ENCODE measurements at regions not wholly inside any gene's neighbourhood (a gene's known extent, or its start where the extent isn't known, plus 50 kb on each side); places are given as distances from the start of the nearest gene placed in this dataset.
"Not testable (repeated sequence)": the region's sequence is repeated elsewhere in the genome, so short reads cannot be mapped to it uniquely, and the experiment has no call there.

DNA sequence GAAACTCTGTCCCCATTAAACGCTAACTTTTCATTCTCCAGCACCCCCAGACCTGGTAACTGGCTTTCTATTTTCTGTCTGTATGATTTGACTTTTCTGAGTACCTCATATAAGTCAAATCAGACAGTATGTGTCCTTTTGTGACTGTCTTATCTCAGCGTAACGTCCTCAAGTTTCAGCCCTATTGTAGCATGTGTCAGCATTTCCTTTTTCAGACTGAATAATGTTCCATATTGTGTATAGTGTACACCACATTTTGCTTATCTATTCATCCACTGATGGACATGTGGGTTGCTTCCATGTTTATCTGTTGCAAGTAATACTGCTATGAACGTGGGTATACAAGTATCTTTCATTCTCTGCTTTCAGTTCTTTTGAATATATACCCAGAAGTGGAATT is 242.4 kb downstream of the RTP5 start:
- H3K4me3 Mint-ChIP-seq; H3K27me3 Mint-ChIP-seq; H3K9me3 ChIP-seq (ENCODE audit: control insufficient read depth in 2 of 2, low read length in 2 of 2); H3K4me1 ChIP-seq (ENCODE audit: control insufficient read depth, insufficient read depth, low read length, poor library complexity, severe bottlenecking); H3K9me3 Mint-ChIP-seq; H3K36me3 ChIP-seq (ENCODE audit: control insufficient read depth, insufficient read depth, low read length); DNase-seq; ATAC-seq (ENCODE audit: low read depth in 2 of 2); H3K27me3 ChIP-seq (ENCODE audit: control insufficient read depth, insufficient read depth, low read length); H3K36me3 Mint-ChIP-seq; H3K27ac Mint-ChIP-seq; H3K4me3 ChIP-seq (ENCODE audit: low read depth, low read length); H3K27ac ChIP-seq (ENCODE audit: insufficient read depth, low read length, poor library complexity, severe bottlenecking): not testable (repeated sequence)
- H3K4me1 Mint-ChIP-seq = peaks cover 0 to 16% (median 8%) of the 10 kb centered on the region in 4 donors

DNA sequence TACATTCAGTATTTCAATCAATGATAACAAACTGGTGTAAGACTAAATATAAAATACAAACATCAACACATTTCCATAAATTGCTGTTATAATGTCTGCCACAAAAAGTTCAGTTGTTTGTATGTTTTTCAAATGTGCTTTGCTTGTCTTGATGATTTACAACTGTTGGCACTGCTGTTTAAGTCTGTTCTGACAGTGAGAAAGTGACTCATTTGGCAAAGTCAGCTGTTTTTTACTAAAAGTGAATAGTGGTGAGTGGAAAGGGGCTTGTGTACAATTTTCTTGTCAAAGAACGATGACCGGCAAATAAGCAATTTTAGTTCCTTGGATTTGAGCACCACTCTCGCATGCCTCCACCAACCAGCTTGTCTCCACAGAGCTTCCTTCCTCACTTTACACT is 244.0 kb downstream of the RTP5 start:
- H3K36me3 Mint-ChIP-seq; H3K4me3 Mint-ChIP-seq; DNase-seq; H3K27me3 ChIP-seq (ENCODE audit: control insufficient read depth, insufficient read depth, low read length); H3K4me3 ChIP-seq (ENCODE audit: low read depth, low read length); H3K9me3 Mint-ChIP-seq; ATAC-seq (ENCODE audit: low read depth in 2 of 2); H3K9me3 ChIP-seq (ENCODE audit: control insufficient read depth in 2 of 2, low read length in 2 of 2); H3K36me3 ChIP-seq (ENCODE audit: control insufficient read depth, insufficient read depth, low read length); H3K4me1 Mint-ChIP-seq; H3K27me3 Mint-ChIP-seq; H3K27ac Mint-ChIP-seq; H3K27ac ChIP-seq (ENCODE audit: insufficient read depth, low read length, poor library complexity, severe bottlenecking); H3K4me1 ChIP-seq (ENCODE audit: control insufficient read depth, insufficient read depth, low read length, poor library complexity, severe bottlenecking): not testable (repeated sequence)

DNA sequence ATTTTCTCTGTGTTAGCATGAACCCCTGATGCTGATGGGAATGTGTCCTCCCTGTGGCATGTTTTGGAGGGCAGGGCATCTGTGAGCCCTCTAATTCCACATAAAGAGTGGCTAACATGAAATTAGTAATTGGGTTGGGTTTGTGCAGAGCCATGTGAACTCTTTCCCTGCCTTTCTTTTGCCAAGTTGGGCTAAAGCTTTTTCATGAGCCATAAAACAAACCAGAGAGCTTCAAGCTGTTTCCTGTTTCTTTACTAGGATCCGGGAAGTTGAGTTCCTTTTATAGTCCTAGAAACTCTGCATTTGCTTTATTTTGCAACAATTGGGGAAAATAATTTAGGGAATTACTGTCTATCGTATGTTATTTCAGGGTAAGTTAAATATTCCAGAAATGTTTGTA is 247.1 kb downstream of the RTP5 start:
- H3K27me3 Mint-ChIP-seq; H3K4me1 ChIP-seq (ENCODE audit: control insufficient read depth, insufficient read depth, low read length, poor library complexity, severe bottlenecking); H3K27me3 ChIP-seq (ENCODE audit: control insufficient read depth, insufficient read depth, low read length); H3K36me3 Mint-ChIP-seq; H3K27ac ChIP-seq (ENCODE audit: insufficient read depth, low read length, poor library complexity, severe bottlenecking); H3K4me3 ChIP-seq (ENCODE audit: low read depth, low read length); H3K27ac Mint-ChIP-seq; H3K4me3 Mint-ChIP-seq; DNase-seq; ATAC-seq (ENCODE audit: low read depth in 2 of 2); H3K4me1 Mint-ChIP-seq; H3K9me3 Mint-ChIP-seq; H3K9me3 ChIP-seq (ENCODE audit: control insufficient read depth in 2 of 2, low read length in 2 of 2); H3K36me3 ChIP-seq (ENCODE audit: control insufficient read depth, insufficient read depth, low read length): not testable (repeated sequence)

DNA sequence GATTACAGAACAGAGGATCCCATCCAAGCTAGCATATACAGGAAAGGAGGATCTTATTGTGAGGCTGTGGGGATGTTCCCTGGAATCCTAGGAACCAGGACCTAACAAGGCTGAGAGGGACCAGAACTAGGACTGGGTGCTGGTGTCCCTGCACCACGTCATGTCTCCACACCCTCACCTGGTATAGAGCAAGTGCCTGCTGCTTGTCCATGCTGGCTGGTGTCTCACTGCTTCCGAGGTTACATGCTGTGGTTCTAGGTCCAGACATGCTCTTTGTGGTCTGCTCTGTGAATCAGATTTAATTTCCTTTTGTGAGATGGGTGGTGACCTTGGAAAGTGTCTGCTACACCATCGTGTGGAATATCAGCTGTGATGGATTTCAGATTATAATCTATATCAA is 247.8 kb downstream of the RTP5 start:
- not testable (repeated sequence) for H3K27ac Mint-ChIP-seq; H3K4me1 ChIP-seq (ENCODE audit: control insufficient read depth, insufficient read depth, low read length, poor library complexity, severe bottlenecking); H3K4me1 Mint-ChIP-seq; H3K4me3 ChIP-seq (ENCODE audit: low read depth, low read length); H3K4me3 Mint-ChIP-seq; H3K9me3 ChIP-seq (ENCODE audit: control insufficient read depth in 2 of 2, low read length in 2 of 2); H3K36me3 Mint-ChIP-seq; ATAC-seq (ENCODE audit: low read depth in 2 of 2); H3K27me3 Mint-ChIP-seq; H3K27me3 ChIP-seq (ENCODE audit: control insufficient read depth, insufficient read depth, low read length); H3K9me3 Mint-ChIP-seq; H3K27ac ChIP-seq (ENCODE audit: insufficient read depth, low read length, poor library complexity, severe bottlenecking); DNase-seq; H3K36me3 ChIP-seq (ENCODE audit: control insufficient read depth, insufficient read depth, low read length)

DNA sequence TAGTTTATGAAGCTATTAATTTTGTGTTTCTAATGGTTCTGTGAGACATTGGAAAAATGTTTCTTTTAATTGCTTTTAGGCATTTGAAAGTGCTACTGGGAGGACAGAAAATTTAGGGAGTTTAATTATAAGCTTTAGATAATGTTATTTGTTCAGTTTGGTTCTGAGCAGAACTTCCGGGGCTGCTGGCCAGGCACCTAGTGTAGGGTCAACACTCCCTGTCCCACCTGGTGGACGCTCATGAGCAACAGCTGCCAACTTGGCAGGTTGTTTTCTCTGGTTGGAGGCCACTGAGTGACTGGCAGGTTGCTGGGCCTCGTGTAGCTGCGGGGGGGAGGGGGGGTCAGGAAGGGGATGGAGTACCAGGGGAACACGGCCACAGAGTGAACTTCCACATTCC is 250.2 kb downstream of the RTP5 start:
- not testable (repeated sequence) for H3K4me1 ChIP-seq (ENCODE audit: control insufficient read depth, insufficient read depth, low read length, poor library complexity, severe bottlenecking); H3K27ac ChIP-seq (ENCODE audit: insufficient read depth, low read length, poor library complexity, severe bottlenecking); H3K4me3 Mint-ChIP-seq; DNase-seq; H3K36me3 Mint-ChIP-seq; ATAC-seq (ENCODE audit: low read depth in 2 of 2); H3K9me3 ChIP-seq (ENCODE audit: control insufficient read depth in 2 of 2, low read length in 2 of 2); H3K27ac Mint-ChIP-seq; H3K9me3 Mint-ChIP-seq; H3K27me3 Mint-ChIP-seq; H3K4me3 ChIP-seq (ENCODE audit: low read depth, low read length); H3K4me1 Mint-ChIP-seq; H3K36me3 ChIP-seq (ENCODE audit: control insufficient read depth, insufficient read depth, low read length); H3K27me3 ChIP-seq (ENCODE audit: control insufficient read depth, insufficient read depth, low read length)

DNA sequence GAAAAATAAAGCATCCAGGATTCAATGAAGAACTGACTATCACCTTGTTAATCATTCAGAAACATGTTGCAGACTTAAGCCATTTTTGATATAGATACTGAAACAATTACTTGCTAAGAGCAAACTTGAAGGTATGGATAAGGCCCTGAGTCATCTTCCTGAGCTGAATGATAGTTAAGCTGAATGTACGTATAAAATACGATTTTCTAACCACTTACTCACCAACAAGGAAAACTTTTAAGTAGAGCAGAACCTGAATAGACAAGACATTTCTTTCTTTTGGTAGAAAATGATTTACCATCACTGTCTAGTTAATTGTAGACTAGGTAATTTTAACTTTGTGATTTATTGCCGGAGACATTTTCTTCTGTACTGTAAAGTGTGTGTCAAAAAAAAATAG is 261.2 kb downstream of the RTP5 start:
- ATAC-seq (ENCODE audit: low read depth in 2 of 2); H3K27ac Mint-ChIP-seq: not testable (repeated sequence)

DNA sequence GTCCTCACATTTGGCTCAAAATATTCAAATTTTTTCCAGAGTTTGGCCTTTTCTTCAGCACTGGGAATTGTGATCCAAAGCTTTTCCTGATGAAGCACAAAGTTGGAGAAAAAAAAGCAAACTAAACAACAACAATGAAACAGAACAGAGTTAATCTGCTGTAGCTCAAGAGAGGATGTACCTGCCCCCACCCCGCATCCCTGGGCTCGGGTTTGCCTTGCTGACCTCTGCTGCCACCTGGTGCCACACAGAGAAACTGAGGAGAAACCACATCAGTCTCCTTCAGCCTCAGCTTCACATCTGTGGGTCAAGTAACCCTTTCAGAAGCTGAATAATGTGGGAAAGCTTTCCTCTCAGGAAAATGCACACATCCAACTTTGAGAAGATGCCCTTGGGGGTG is 290.4 kb downstream of the RTP5 start:
- DNase-seq; ATAC-seq (ENCODE audit: low read depth in 2 of 2); H3K4me3 ChIP-seq (ENCODE audit: low read depth, low read length); H3K27ac Mint-ChIP-seq; H3K27me3 ChIP-seq (ENCODE audit: control insufficient read depth, insufficient read depth, low read length); H3K9me3 Mint-ChIP-seq; H3K36me3 ChIP-seq (ENCODE audit: control insufficient read depth, insufficient read depth, low read length); H3K36me3 Mint-ChIP-seq; H3K27ac ChIP-seq (ENCODE audit: insufficient read depth, low read length, poor library complexity, severe bottlenecking); H3K4me1 Mint-ChIP-seq; H3K27me3 Mint-ChIP-seq; H3K9me3 ChIP-seq (ENCODE audit: control insufficient read depth in 2 of 2, low read length in 2 of 2); H3K4me1 ChIP-seq (ENCODE audit: control insufficient read depth, insufficient read depth, low read length, poor library complexity, severe bottlenecking); H3K4me3 Mint-ChIP-seq: not testable (repeated sequence)

More for the DNA sequence above, 261.2 kb downstream of the RTP5 start:
- not testable (repeated sequence) for H3K4me3 ChIP-seq (ENCODE audit: low read depth, low read length); H3K9me3 ChIP-seq (ENCODE audit: control insufficient read depth in 2 of 2, low read length in 2 of 2); H3K27me3 Mint-ChIP-seq; H3K4me3 Mint-ChIP-seq; DNase-seq; H3K36me3 ChIP-seq (ENCODE audit: control insufficient read depth, insufficient read depth, low read length); H3K27ac ChIP-seq (ENCODE audit: insufficient read depth, low read length, poor library complexity, severe bottlenecking); H3K9me3 Mint-ChIP-seq; H3K4me1 Mint-ChIP-seq; H3K4me1 ChIP-seq (ENCODE audit: control insufficient read depth, insufficient read depth, low read length, poor library complexity, severe bottlenecking); H3K36me3 Mint-ChIP-seq; H3K27me3 ChIP-seq (ENCODE audit: control insufficient read depth, insufficient read depth, low read length)

DNA sequence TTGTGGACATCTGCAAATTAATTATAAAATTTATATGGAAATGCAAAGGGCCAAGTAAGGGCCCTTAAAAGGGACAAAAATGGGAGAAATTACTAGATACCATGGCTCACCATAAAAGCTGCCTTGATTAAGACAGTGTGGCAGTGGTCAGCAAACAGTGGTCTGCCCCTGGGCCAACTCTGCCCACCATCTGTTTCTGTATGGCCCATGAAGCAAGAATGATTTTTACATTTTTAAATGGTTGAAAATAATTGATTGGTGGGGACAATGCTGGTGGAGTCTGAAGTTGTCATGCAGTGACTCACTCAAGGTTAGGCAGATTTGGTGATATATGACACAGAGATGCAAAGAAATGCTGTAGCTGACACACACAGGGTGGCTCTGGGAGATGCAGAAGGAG is 295.6 kb downstream of the RTP5 start:
- not testable (repeated sequence) for H3K27me3 ChIP-seq (ENCODE audit: control insufficient read depth, insufficient read depth, low read length); H3K36me3 ChIP-seq (ENCODE audit: control insufficient read depth, insufficient read depth, low read length); H3K27ac ChIP-seq (ENCODE audit: insufficient read depth, low read length, poor library complexity, severe bottlenecking); H3K4me1 Mint-ChIP-seq; H3K27ac Mint-ChIP-seq; H3K4me1 ChIP-seq (ENCODE audit: control insufficient read depth, insufficient read depth, low read length, poor library complexity, severe bottlenecking); H3K4me3 ChIP-seq (ENCODE audit: low read depth, low read length); H3K36me3 Mint-ChIP-seq; H3K27me3 Mint-ChIP-seq; H3K9me3 ChIP-seq (ENCODE audit: control insufficient read depth in 2 of 2, low read length in 2 of 2); H3K4me3 Mint-ChIP-seq; DNase-seq; ATAC-seq (ENCODE audit: low read depth in 2 of 2); H3K9me3 Mint-ChIP-seq
